ENCODE measurements at regions not wholly inside any gene's neighbourhood (a gene's known extent, or its start where the extent isn't known, plus 50 kb on each side); places are given as distances from the start of the nearest gene placed in this dataset.
"Not testable (repeated sequence)": the region's sequence is repeated elsewhere in the genome, so short reads cannot be mapped to it uniquely, and the experiment has no call there.

GRCh38 chr2:13698847-13699246 lies 933.7 kb upstream of the LRATD1 start:
- Histone ChIP-seq H3K79me2 (ENCODE audit: control insufficient read depth, insufficient read depth, low read length) (no peaks in the 10 kb centered on the region), H3K27me3 (replicated peaks in 1 of 4; ENCODE audit: control extremely low read depth in 1 of 4, control insufficient read depth in 3 of 4, insufficient read depth in 4 of 4, low read length in 3 of 4) (no peaks in the 10 kb centered on the region), H3K9ac (ENCODE audit: low read length) (no peak overlapping the region), H4K20me1 (ENCODE audit: control insufficient read depth, insufficient read depth, low read length, poor library complexity, severe bottlenecking) (no peaks in the 10 kb centered on the region), H3K4me1 (ENCODE audit: control insufficient read depth in 2 of 2, insufficient read depth in 2 of 2, low read length in 2 of 2) (no peaks in the 10 kb centered on the region), H3K36me3 (replicated peaks in 1 of 2; ENCODE audit: control extremely low read depth in 1 of 2, control insufficient read depth in 1 of 2, extremely low read depth in 1 of 2, insufficient read depth in 2 of 2, low read length in 1 of 2) (no peaks in the 10 kb centered on the region), H3K27ac (ENCODE audit: low read length in 2 of 2) (no peak overlapping the region), H3K4me3 (ENCODE audit: control extremely low read depth in 1 of 5, extremely low read depth in 1 of 5, insufficient read depth in 1 of 5, low read depth in 2 of 5, low read length in 4 of 5) (no peak overlapping the region), H3K9me3 (ENCODE audit: control extremely low read depth in 1 of 3, control insufficient read depth in 2 of 3, insufficient read depth in 1 of 3, low read length in 2 of 3) (peaks cover 0 to 2% (median 0%) of the 10 kb centered on the region in 3 donors), H3K4me2 (replicated peaks; ENCODE audit: low read depth, low read length, poor library complexity, severe bottlenecking) (no peak overlapping the region), H2AFZ (ENCODE audit: insufficient read depth, low read depth, low read length, poor library complexity, severe bottlenecking) (no peak overlapping the region)
- no peak overlapping the region for H3K4me3 Mint-ChIP-seq
- TF ChIP-seq CTCF (IDR thresholded peaks at IDR 0.05) (no peak), EZH2 (IDR thresholded peaks at IDR 0.05; ENCODE audit: borderline replicate concordance, insufficient read depth, low read depth, low read length, poor library complexity, severe bottlenecking) (no peak)
- DNase-seq (no peak), ATAC-seq (ENCODE audit: low read depth) (no peak)
- ChIA-PET POLR2A (no interaction called here), CTCF (no interaction called here)
- H3K4me1 Mint-ChIP-seq: no peaks in the 10 kb centered on the region
- intact Hi-C loops (cut with micrococcal nuclease): no loop called here
- H3K27me3 Mint-ChIP-seq: no peaks in the 10 kb centered on the region
- H3K27ac Mint-ChIP-seq: no peak overlapping the region
- peaks cover 3% of the 10 kb centered on the region for H3K9me3 Mint-ChIP-seq (ENCODE audit: insufficient read depth)
- no CpG with 5 or more reads among the region's 1 CpG for WGBS (ENCODE audit: insufficient coverage)

GRCh38 chr2:13699939-13700338 lies 932.6 kb upstream of the LRATD1 start:
- DNase-seq; H3K36me3 ChIP-seq (replicated peaks in 1 of 2; ENCODE audit: control extremely low read depth in 1 of 2, control insufficient read depth in 1 of 2, extremely low read depth in 1 of 2, insufficient read depth in 2 of 2, low read length in 1 of 2); H3K9ac ChIP-seq (ENCODE audit: low read length); H2AFZ ChIP-seq (ENCODE audit: insufficient read depth, low read depth, low read length, poor library complexity, severe bottlenecking); H3K4me1 ChIP-seq (ENCODE audit: control insufficient read depth in 2 of 2, insufficient read depth in 2 of 2, low read length in 2 of 2); CTCF ChIA-PET; H3K27me3 Mint-ChIP-seq; POLR2A ChIA-PET; H3K4me1 Mint-ChIP-seq; H3K4me2 ChIP-seq (replicated peaks; ENCODE audit: low read depth, low read length, poor library complexity, severe bottlenecking); H3K4me3 Mint-ChIP-seq; H3K27me3 ChIP-seq (replicated peaks in 1 of 4; ENCODE audit: control extremely low read depth in 1 of 4, control insufficient read depth in 3 of 4, insufficient read depth in 4 of 4, low read length in 3 of 4); H3K9me3 Mint-ChIP-seq (ENCODE audit: insufficient read depth); H3K79me2 ChIP-seq (ENCODE audit: control insufficient read depth, insufficient read depth, low read length); H4K20me1 ChIP-seq (ENCODE audit: control insufficient read depth, insufficient read depth, low read length, poor library complexity, severe bottlenecking); H3K27ac Mint-ChIP-seq; H3K27ac ChIP-seq (ENCODE audit: low read length in 2 of 2); ATAC-seq (ENCODE audit: low read depth); intact Hi-C loops (cut with micrococcal nuclease); H3K9me3 ChIP-seq (ENCODE audit: control extremely low read depth in 1 of 3, control insufficient read depth in 2 of 3, insufficient read depth in 1 of 3, low read length in 2 of 3); H3K4me3 ChIP-seq (ENCODE audit: control extremely low read depth in 1 of 5, extremely low read depth in 1 of 5, insufficient read depth in 1 of 5, low read depth in 2 of 5, low read length in 4 of 5): not testable (repeated sequence)
- WGBS (ENCODE audit: insufficient coverage): 100% methylated on average over 1 of the region's 4 CpGs

Data from B cell (primary cell).